ENCODE measurements at regions not wholly inside any gene's neighbourhood (a gene's known extent, or its start where the extent isn't known, plus 50 kb on each side); places are given as distances from the start of the nearest gene placed in this dataset.

- CTCF ChIA-PET: no interaction called here
- H3K36me3 ChIP-seq (ENCODE audit: control insufficient read depth, insufficient read depth, low read length): no peaks in the 10 kb centered on the region
- no peak for DNase-seq (ENCODE audit: low read depth)
- no peak overlapping the region for H3K4me3 ChIP-seq (ENCODE audit: low read depth, low read length)
- POLR2A ChIA-PET: no interaction called here
- no peak for TF ChIP-seq CTCF (IDR thresholded peaks at IDR 0.05; ENCODE audit: insufficient read depth, low read depth, low read length)
- H3K27me3 ChIP-seq (ENCODE audit: control insufficient read depth, insufficient read depth, low read length): peaks cover under 1% of the 10 kb centered on the region
These were observed 246.7 kb downstream of the PTPRU start for GRCh38 chr1:29482991-29483390.

- H3K36me3 ChIP-seq (ENCODE audit: control insufficient read depth, insufficient read depth, low read length): no peaks in the 10 kb centered on the region
- no peak overlapping the region for H3K4me3 ChIP-seq (ENCODE audit: low read depth, low read length)
- TF ChIP-seq CTCF (IDR thresholded peaks at IDR 0.05; ENCODE audit: insufficient read depth, low read depth, low read length): no peak
- CTCF ChIA-PET: no interaction called here
- peaks cover 5% of the 10 kb centered on the region for H3K27me3 ChIP-seq (ENCODE audit: control insufficient read depth, insufficient read depth, low read length)
- POLR2A ChIA-PET: no interaction called here
- DNase-seq (ENCODE audit: low read depth): no peak
These were observed 245.7 kb downstream of the PTPRU start for GRCh38 chr1:29482064-29482463.

- H3K4me3 ChIP-seq (ENCODE audit: low read depth, low read length): no peak overlapping the region
- no peaks in the 10 kb centered on the region for H3K36me3 ChIP-seq (ENCODE audit: control insufficient read depth, insufficient read depth, low read length)
- ChIA-PET CTCF (interaction anchor here (1.0 kb wide), 1 partner anchor 9 kb away, joined by 3 read pairs; no protein-coding TSS in a partner anchor), POLR2A (no interaction called here)
- no peak for DNase-seq (ENCODE audit: low read depth)
- no peak for TF ChIP-seq CTCF (IDR thresholded peaks at IDR 0.05; ENCODE audit: insufficient read depth, low read depth, low read length)
- H3K27me3 ChIP-seq (ENCODE audit: control insufficient read depth, insufficient read depth, low read length): peaks cover 5% of the 10 kb centered on the region
These were observed 244.7 kb downstream of the PTPRU start for GRCh38 chr1:29481031-29481430.

GRCh38 chr1:29478879-29479278 is 242.6 kb downstream of the PTPRU start:
- DNase-seq (ENCODE audit: low read depth): no peak
- no peak for TF ChIP-seq CTCF (IDR thresholded peaks at IDR 0.05; ENCODE audit: insufficient read depth, low read depth, low read length)
- ChIA-PET CTCF (no interaction called here), POLR2A (no interaction called here)
- no peak overlapping the region for H3K4me3 ChIP-seq (ENCODE audit: low read depth, low read length)
- no peaks in the 10 kb centered on the region for H3K36me3 ChIP-seq (ENCODE audit: control insufficient read depth, insufficient read depth, low read length)
- peaks cover 5% of the 10 kb centered on the region for H3K27me3 ChIP-seq (ENCODE audit: control insufficient read depth, insufficient read depth, low read length)

- CTCF ChIA-PET: no interaction called here
- DNase-seq (ENCODE audit: low read depth): no peak
- no peaks in the 10 kb centered on the region for H3K36me3 ChIP-seq (ENCODE audit: control insufficient read depth, insufficient read depth, low read length)
- POLR2A ChIA-PET: no interaction called here
- H3K4me3 ChIP-seq (ENCODE audit: low read depth, low read length): no peak overlapping the region
- peaks cover 5% of the 10 kb centered on the region for H3K27me3 ChIP-seq (ENCODE audit: control insufficient read depth, insufficient read depth, low read length)
- TF ChIP-seq CTCF (IDR thresholded peaks at IDR 0.05; ENCODE audit: insufficient read depth, low read depth, low read length): no peak
These were observed 241.9 kb downstream of the PTPRU start for GRCh38 chr1:29478151-29478791.

Data from BJ (cell line).